Dermis microvascular lymphatic vessel endothelial cell (primary cell): ENCODE measurements at regions not wholly inside any gene's neighbourhood (a gene's known extent, or its start where the extent isn't known, plus 50 kb on each side); places are given as distances from the start of the nearest gene placed in this dataset.
"Not testable (repeated sequence)": the region's sequence is repeated elsewhere in the genome, so short reads cannot be mapped to it uniquely, and the experiment has no call there.

Source experiments
- DNase-seq, 2 donors: peaks; one replicate each; pipeline versions ENCODE4 v3.0.0 to v3.0.0-alpha.2; 2010; ENCODE audit warnings: low read depth in 2 of 2

DNA sequence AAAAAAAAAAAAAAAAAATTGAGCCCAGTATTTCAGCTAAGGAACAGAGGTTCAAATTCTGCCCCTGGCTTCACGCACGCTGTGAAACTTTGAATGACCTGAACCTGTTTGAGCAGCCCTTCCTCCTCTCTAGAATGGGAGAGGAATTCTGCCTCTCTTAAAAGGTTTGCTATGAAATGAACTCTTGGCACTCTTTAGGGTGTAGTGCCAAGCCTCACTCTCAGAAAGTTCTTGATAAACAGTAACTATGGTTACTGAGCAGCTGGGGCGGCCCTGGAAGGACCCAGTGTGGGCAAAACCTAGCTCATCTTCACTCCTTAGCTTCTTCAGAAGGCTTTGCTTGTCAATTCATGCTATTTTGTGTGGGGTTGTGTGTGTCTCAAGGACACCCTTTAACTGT is 73.7 kb downstream of the GEMIN8 start:
- DNase-seq: no peak

DNA sequence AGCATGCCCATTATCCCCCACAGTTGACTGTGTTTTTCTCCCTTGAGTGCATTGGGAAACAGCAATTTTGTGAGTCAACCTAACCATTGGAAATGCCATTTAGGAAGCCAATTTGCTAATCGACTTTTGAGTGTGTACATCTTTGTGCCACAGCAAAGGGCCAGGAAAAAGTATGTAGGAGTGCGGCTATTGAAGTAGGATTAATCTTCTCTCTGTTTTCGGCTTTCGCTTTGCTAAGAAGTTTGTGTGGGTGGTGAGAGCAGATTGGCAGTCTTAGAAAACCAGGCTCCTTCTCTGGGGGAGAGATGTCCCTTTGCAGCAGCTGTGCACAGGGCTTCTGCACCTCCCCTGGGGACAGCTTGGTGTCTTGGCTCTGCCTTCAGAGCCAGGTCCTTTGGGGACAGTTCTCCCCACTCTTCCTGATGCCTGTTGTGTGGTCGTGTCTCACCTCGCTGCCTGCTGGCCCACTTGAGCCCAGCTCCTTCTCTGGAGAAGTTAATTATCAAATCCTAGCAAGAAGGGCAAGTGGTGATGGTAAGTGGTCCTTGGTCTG is 74.5 kb downstream of the GEMIN8 start:
- no peak for DNase-seq

DNA sequence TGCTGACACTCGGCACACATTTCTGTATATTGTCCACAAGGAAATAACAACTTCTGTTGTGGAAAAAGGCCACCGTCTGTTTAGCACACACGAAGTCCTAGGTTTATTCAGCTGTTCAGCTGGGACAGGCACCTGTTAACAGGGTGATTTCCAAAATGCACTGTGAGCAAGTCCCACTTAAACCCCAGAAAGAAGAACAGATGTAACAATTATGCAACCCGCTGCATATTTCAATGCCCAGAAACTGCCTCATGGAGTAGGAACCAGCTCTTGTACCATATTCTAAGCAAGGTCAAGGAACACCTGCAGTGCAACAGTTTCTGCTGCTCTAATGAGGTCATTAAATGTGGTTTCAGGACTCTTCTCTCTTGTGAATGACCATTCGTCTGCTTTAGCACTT is 77.1 kb downstream of the GEMIN8 start:
- no peak for DNase-seq

DNA sequence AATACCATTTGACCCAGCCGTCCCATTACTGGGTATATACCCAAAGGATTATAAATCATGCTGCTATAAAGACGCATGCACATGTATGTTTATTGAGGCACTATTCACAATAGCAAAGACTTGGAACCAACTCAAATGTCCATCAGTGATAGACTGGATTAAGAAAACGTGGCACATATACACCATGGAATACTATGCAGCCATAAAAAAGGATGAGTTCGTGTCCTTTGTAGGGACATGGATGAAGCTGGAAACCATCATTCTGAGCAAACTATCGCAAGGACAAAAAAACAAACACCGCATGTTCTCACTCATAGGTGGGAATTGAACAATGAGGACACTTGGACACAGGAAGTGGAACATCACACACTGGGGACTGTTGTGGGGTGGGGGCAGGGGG is 83.5 kb downstream of the GEMIN8 start:
- not testable (repeated sequence) for DNase-seq

DNA sequence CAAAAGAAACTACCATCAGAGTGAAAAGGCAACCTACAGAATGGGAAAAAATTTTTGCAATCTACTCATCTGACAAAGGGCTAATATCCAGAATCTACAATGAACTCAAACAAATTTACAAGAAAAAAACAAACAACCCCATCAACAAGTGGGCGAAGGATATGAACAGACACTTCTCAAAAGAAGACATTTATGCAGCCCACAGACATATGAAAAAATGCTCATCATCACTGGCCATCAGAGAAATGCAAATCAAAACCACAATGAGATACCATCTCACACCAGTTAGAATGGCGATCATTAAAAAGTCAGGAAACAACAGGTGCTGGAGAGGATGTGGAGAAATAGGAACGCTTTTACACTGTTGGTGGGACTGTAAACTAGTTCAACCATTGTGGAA is 83.9 kb downstream of the GEMIN8 start:
- not testable (repeated sequence) for DNase-seq

DNA sequence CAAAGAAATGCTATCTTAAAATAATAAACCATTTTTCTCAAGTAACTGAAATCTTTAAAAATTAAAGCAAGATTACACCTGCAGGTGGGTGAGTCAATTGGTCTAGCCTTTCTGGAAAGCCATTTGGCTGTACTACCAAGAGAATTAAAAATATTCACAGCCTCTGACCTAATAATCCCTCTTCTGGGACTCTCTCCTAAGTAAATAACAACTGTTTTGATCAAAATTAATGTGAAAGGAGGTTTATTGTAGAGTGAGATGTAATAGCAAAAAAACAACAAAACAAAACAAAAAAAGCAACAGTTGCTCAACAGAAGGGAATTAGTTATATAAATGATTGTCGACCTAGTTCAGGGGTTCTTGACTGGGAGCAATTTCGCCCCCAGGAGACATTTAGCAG is 89.0 kb downstream of the GEMIN8 start:
- no peak for DNase-seq

DNA sequence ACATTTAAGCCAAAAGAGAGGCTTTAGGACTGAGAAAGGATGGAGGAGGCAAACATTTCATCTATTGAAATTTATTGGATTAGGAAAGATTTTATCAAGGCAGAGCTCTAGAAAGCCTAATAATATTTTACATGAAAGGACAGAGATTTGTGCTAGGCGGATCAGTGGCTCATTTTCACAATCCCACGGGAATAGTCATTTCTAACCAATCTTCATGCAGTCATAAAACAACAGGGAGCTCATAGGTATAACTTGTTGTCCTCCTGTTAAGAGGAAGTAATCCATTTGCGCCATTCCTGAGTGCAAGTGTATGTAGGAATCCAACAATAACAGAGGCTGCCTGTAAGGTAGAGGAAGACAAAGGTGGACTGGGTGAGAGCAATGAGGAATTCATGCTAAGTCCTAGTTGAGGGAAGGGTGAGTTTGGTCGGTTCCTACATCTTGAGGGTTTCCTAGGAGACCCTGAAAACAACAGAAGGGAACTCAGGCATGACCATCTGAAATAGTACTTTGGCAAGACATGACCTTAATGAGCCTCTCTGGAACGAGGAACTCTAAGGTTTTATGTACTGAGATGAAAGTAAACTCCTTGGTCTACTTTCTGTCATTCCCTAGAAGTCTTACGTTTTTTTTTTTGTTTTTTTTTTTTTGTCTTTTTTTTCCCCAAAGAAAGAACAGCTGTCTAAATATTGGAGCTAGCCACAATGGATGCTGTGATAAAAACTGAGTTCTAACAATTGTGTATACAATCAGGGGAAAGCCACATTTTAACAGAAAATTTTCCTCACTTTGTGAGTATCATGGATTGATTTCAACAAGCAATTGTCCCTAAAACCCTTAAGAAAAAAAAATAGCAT is 89.7 kb downstream of the GEMIN8 start:
- no peak for DNase-seq

DNA sequence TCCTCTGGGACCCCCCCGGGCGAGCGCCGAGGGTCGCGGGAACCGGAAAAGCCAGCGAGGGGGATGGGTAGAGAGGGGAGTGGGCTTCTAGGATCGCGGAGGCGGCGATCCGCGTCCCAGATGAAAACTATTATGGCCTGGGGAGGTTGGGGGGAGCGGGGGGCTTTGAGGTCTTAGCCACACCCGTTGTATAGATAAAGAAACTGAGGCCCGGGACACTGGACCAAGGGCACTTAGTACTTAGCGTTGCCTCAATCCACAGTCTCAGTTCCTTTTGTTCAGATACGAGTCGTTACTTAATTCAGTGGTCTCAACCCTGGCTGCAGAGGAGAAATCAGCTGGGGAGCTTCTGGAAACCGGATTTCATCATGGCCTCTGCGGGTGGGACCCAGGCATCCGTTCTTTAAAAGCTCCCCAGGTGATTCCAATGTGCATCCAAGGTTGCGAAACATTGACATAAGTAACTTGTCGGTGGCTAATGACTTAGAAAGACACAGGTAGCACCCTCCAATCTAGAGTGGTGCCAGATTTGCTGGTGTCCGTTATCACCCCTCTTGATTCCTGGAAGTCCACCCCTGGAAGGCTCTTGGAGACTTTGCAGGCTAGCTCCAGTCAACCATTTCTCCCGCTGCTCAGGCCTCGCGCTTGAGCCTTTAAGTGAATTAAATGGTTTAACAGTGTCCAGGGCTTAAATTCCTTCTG is 90.7 kb downstream of the GEMIN8 start:
- DNase-seq: no peak

DNA sequence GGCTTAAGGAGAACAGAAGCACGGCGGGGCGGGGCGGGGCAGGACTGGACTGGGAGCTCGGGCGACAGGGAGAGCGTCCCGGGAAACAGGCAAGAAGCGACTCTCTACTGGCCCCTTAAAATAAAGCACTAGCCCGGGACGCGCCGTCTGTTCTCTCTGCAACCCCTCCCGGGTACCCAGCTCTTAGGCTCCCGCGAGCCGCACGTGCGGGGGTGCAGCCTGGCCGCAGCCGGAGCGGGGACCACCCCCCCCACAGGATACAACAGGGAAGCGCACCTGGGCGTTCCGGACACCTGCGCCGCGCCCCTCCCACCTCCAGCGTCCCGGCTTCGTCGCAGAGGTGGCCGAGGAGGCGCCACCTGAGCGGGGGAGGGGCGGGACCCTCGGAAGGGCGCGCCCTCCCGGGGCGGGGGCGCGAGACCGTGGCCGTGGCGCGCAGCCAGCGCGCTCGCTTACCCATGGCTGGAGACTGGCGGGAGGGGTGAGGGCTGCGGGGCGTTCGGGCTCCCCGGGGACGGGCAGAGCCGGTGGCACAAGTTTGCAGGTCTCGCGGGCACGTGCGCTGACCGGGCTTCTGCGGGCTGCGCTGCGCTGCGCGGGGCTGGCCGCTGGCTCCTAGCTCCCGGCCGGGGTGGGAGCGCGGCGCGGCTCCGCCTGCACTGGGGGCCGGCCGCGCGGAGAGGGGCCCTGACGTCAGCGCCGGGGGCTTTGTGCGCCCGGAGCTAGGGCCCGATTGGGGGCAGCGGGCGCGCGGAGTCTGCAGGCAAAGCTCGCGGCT is 91.5 kb downstream of the GEMIN8 start:
- peak in 1 of 2 donors; percentile 0 for DNase-seq

DNA sequence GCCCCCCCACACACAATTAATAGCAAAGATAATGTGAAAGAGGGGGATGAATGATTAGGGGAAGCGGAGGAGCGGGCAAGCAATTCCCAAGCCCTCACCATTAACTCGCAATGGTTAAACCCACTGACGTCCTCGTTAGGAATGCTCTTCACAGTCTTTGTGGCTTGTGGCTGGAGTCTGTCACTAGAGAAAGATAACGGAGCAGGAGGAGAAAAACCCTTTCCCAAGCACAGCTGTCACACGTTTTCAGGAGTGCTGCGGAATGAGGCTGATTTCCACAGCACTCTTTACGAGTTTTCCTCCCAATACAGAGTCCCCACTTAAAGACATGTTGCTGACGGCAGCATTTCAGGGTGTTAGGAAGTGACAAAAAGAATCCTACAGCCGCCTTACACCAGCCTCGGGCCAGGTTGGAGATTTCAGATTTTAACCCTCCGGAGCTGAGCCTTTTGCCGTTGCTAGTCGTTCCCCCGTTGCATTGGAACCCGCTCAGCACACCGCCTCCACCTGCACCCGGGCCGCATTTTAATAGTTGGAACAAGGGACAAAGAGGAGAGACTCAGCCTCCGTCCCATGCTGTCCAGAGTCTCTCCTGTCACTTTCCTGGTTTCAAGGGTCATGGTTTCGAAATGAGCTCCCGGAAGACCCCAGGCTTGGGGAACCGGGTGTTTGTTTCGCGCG is 92.2 kb downstream of the GEMIN8 start:
- no peak for DNase-seq

DNA sequence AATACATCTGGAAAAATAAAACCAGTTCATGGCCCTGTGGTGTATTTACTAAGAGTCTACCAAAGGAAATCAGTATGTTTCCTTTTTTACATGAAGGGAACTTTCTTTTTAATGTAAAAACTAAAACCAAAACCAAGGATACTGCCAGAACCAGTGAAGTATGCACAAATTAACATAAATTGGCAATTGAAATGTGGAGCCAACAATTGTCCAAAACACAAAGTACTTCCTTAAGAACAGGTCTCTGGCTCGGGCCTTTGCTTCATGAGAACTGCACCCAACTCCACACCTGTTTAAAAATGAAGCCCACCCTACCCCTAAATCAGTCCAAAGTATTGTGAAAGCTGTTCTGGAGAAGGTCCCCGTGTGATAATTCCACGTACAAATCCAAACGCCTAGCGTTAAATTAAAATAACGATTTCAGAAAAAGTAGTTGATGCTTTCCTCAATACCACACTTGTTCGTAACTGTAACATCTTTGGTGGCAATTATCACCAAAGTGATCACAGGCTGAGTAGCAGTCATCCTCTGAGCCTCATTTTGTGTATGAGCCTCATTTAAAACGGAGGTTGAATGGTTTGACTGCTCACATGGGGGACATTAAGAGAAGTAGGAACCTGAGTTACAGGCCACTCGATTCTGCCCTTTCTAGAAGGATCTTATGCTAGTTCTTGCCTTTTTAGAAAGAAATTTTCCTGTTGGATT is 93.0 kb downstream of the GEMIN8 start:
- no peak for DNase-seq

DNA sequence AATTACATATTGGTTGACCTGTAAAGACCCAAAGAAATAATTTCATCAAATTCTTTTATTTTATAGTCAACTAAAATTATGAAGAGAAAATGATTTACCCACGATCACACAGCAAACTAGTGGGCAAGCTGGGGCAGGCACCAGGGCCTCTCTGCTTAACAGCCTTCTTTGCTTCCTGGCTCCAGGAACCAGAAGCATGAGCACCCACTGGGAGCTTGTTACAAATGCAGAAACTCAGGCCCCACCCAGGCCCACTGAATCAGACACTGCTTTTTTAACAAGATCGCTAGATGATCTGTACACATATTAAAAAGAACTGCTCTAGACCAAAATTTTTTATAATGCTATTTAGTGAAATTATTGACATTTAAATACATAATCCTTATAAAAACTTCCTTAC is 95.0 kb downstream of the GEMIN8 start:
- no peak for DNase-seq

DNA sequence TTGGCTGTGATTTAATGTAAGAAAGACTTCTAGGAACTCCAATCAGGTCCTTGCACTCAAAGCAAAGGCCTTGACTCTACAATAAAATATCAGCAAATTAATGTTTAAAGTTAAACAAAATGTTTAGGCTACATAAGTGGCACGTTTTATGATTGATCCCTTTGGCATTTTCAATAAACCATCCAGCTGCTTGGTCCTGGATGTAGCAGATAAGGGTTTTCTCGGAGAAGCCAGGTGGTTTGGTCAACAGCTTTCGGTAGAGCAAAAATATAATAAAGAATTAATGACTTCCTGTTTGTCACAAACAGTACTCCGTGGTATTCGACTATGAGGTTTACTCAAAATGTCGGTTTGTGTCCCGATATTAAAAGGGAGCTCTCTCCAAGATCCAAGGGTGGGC is 95.8 kb downstream of the GEMIN8 start:
- no peak for DNase-seq

DNA sequence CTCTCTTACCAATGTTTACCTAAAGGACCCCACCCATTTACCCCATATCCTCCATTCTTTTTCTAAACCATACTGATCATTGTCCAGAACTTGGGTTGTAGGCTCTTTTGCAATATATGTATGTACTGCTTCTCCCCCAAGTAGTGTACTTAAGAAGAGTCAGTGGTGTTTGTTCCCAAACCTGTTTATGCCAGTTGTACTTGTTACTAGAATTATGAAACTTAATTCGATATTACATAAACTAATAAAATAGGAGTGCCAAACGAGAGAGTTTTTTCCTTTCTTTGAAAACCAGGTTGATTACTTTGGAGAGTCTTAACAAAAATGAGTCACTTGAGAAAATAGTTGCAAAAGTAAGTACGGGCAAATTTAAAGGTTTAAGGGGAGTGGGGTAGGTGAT is 96.3 kb downstream of the GEMIN8 start:
- no peak for DNase-seq

DNA sequence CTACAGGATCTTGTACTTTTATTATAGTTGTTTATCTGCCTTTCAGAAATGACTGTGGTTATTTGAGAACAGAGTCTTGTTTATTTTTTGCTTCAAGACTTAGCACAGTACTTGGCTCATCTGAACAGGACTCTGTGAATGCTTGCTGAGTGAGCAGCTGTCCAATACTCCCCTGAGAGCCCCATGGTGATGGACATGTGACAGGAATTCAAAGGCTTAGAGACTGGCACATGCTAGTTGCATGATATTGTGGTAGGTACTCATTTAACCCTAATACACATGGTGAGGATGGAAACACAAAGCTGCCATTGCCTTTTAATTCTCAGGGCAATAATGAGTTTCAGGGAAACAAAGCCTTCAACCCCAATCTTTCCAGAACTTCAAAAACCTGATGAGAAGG is 97.3 kb downstream of the GEMIN8 start:
- DNase-seq: no peak

DNA sequence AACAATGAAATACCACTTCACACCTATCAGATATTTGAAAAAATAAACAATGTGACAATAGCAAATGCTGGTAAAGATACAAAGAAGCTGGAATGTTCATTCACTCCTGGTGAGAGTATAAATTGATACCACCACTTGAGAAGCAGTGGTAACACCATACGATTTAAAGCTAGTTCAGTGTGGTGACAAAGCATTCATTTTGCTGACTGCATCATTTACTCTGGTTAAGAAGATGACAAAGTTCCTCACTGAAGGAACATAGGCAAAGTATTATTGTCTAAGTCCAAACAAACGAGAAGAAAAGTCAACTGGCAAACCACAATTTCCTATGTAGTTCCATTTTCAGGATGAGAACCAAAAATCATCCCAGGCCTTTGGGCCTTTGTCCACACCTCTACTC is 102.5 kb downstream of the GEMIN8 start:
- DNase-seq: no peak

DNA sequence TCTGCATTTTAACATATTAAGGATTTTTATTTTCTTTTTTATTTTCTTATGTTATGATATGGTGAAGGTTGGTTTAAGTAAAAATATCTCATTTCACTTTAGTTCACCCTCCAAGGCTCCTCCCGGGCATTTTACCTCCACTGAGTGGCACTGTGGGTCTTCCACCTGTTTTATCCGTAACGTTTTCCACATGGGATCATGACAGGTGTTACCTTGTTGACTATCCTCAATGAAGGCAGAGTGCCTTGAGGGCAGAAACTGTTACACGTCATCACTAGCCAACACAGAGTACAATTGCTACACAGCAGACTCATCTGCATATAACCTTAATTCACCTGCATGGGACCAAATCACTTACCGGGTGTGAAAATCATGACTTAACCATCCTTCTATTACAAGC is 105.8 kb downstream of the GEMIN8 start:
- DNase-seq: no peak

DNA sequence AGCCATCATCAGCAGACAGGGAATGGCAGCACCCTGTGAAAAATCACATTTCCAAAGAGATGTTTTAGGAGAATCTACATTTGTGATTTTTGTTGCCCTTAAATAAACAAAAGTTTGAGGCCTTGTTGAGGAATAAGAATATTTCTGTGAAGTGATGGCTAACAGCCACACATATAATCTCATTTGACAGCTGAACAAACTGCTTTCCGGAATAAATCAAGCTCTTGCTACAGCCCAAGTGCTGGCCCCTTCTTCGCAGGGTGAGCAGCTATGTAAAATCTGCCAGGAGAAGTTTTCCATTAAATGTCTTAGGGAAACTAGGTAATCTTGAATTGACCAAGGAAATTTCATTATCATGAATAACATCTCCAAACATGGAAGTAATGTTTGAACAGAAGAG is 106.4 kb upstream of the GPM6B start:
- DNase-seq: no peak

DNA sequence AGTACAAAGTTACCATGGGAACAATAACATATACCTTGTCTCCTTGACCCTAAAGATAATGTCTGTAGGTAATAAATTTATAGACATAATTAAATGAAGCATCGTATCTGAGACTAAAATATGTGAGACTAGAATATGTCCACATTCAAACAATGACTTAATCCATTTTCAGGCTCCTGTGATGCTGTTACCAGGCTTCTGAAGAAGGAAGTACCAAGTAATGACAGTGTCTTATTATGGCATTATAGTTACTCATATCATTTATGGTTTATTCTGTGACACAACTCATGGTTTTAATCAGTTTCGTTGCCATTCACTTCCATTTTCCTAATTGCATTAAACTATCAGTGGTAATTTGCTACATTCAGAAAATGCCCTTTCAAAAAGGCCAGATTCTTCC is 100.6 kb upstream of the GPM6B start:
- DNase-seq: no peak

DNA sequence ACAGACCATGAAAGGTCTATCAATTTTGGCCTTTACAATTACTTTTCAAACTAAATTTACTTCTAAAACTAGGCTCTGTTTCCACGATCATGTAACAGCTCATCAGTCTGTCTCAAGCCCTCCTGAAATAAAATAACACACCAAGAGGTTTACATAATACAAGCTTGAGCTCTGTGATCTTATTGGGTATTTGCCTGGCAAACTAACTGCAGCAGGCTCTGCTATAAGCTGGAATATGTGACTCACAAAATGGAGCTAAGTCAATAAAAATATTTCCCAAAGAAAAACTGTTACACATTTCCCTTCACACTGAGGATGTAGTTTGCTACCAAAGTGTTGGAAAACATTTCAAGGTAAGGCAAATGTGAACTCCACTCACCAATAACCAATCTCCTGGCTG is 94.7 kb upstream of the GPM6B start:
- DNase-seq: no peak

DNA sequence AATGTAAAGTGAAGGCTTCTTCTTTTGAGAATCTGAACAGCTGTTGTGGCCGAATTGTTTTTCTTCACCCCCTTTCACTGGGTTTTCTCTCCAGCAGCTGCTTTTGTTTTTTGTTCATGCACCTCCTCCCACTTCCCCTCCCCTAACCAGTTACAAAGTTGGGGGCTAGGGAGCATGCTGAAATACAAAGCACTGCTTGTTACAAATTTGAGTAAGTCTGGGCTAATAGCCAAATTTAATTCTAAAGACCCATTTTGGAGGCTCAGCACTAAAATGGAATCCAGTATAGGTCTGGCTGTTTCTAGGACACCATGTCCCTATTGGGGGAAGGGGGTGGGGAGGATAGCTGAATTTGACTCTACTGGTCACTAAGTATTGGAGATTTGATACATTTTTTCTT is 89.2 kb upstream of the GPM6B start:
- no peak for DNase-seq
